B cell (primary cell): ENCODE measurements at regions not wholly inside any gene's neighbourhood (a gene's known extent, or its start where the extent isn't known, plus 50 kb on each side); places are given as distances from the start of the nearest gene placed in this dataset.

Experiments used
- ATAC-seq: fragments of 200-7000 bp; cut with Tn5 transposase; one replicate; pipeline ENCODE4 v1.10.0; 2021; ENCODE audit warnings: low read depth, mild to moderate bottlenecking, moderate number of reproducible peaks, moderate library complexity
- CTCF ChIA-PET: fragments of 350-600 bp; sonication (Branson Sonifier 250); formaldehyde crosslinking; loops from one replicate; lab custom pipeline; 2021; ENCODE audit warnings: antibody characterized with exemption, inconsistent platforms; lab: Charles Lee
- POLR2A ChIA-PET: fragments of 350-600 bp; sonication (Branson Sonifier 250); formaldehyde crosslinking; loops from one replicate; lab custom pipeline; 2021; ENCODE audit warnings: antibody characterized with exemption; lab: Charles Lee
- DNase-seq: peaks from one replicate; pipeline ENCODE4 v3.0.0; 2013
- H2AFZ ChIP-seq: 2 replicates; pipeline ENCODE4 v1.6.1; 2012; ENCODE audit warnings: mild to moderate bottlenecking, low read depth, low read length; ENCODE audit not compliant: insufficient read depth, poor library complexity, severe bottlenecking
- H3K27ac ChIP-seq, 2 donors: 1 replicate in 1 of 2; 2 replicates in 1 of 2; pipeline ENCODE4 v1.5.1; 2012 to 2013; ENCODE audit warnings: low read length in 2 of 2, mild to moderate bottlenecking in 2 of 2, moderate library complexity in 1 of 2
- H3K27me3 ChIP-seq, 4 experiments: fragments of 200-600 bp in 1 of 4; sonication (generic) in 1 of 4; replicated peaks in 1 of 4; 1 replicate in 2 of 4; 2 replicates in 2 of 4; pipeline versions ENCODE4 v1.6.1 to v1.7.0; 2013 to 2016; ENCODE audit warnings: low read length in 3 of 4, mild to moderate bottlenecking in 2 of 4, mixed read lengths in 1 of 4, moderate library complexity in 1 of 4; ENCODE audit not compliant: insufficient read depth in 4 of 4, control insufficient read depth in 3 of 4; ENCODE audit errors: control extremely low read depth in 1 of 4
- H3K36me3 ChIP-seq, 2 experiments: replicated peaks in 1 of 2; 1 replicate in 1 of 2; 2 replicates in 1 of 2; pipeline versions ENCODE4 v1.6.1 to v1.7.1; 2013; ENCODE audit warnings: low read length in 1 of 2; ENCODE audit not compliant: insufficient read depth in 2 of 2, control insufficient read depth in 1 of 2; ENCODE audit errors: control extremely low read depth in 1 of 2, extremely low read depth in 1 of 2
- H3K4me1 ChIP-seq, 2 donors: fragments of 200-600 bp in 1 of 2; sonication (generic) in 1 of 2; 1 replicate in 1 of 2; 2 replicates in 1 of 2; pipeline versions ENCODE4 v1.5.1 to v1.6.1; 2013 to 2017; ENCODE audit warnings: low read length in 2 of 2; ENCODE audit not compliant: control insufficient read depth in 2 of 2, insufficient read depth in 2 of 2
- H3K4me2 ChIP-seq: replicated peaks from 2 replicates; pipeline ENCODE3; 2012; ENCODE audit warnings: mild to moderate bottlenecking, low read depth, low read length; ENCODE audit not compliant: poor library complexity, severe bottlenecking
- H3K4me3 ChIP-seq, 5 experiments: fragments of 200-600 bp in 1 of 5; sonication (generic) in 1 of 5; 1 replicate in 3 of 5; 2 replicates in 2 of 5; pipeline versions ENCODE4 v1.5.1 to v1.7.0; 2011 to 2016; ENCODE audit warnings: low read length in 4 of 5, mild to moderate bottlenecking in 4 of 5, low read depth in 2 of 5, control low read depth in 1 of 5, moderate library complexity in 1 of 5; ENCODE audit not compliant: insufficient read depth in 1 of 5; ENCODE audit errors: control extremely low read depth in 1 of 5, extremely low read depth in 1 of 5
- H3K79me2 ChIP-seq: fragments of 200-600 bp; sonication (generic); one replicate; pipeline ENCODE4 v1.6.0; 2016; ENCODE audit warnings: low read length; ENCODE audit not compliant: control insufficient read depth, insufficient read depth
- H3K9ac ChIP-seq: fragments of 200-600 bp; sonication (generic); 2 replicates; pipeline ENCODE4 v1.6.1; 2017; ENCODE audit warnings: mild to moderate bottlenecking, low read length, moderate library complexity
- H3K9me3 ChIP-seq, 3 donors: one replicate each; pipeline versions ENCODE4 v1.6.1 to v1.7.1; 2013; ENCODE audit warnings: low read length in 2 of 3; ENCODE audit not compliant: control insufficient read depth in 2 of 3, insufficient read depth in 1 of 3; ENCODE audit errors: control extremely low read depth in 1 of 3
- H4K20me1 ChIP-seq: 2 replicates; pipeline ENCODE4 v1.6.0; 2012; ENCODE audit warnings: mild to moderate bottlenecking, low read length; ENCODE audit not compliant: insufficient read depth, control insufficient read depth, poor library complexity, severe bottlenecking
- H3K27ac Mint-ChIP-seq: one replicate; pipeline ENCODE4 v1.8.0; 2021; ENCODE audit warnings: mixed read lengths
- H3K27me3 Mint-ChIP-seq: one replicate; pipeline ENCODE4 v1.8.0; 2021; ENCODE audit warnings: mixed read lengths
- H3K4me1 Mint-ChIP-seq: one replicate; pipeline ENCODE4 v1.8.0; 2021; ENCODE audit warnings: mixed read lengths
- H3K4me3 Mint-ChIP-seq: one replicate; pipeline ENCODE4 v1.8.0; 2021; ENCODE audit warnings: mixed read lengths
- H3K9me3 Mint-ChIP-seq: one replicate; pipeline ENCODE4 v1.8.0; 2022; ENCODE audit warnings: mixed read lengths; ENCODE audit not compliant: insufficient read depth
- CTCF ChIP-seq: fragments of 200-600 bp; IDR thresholded peaks from one replicate; pipeline ENCODE4 v1.8.0; 2022; ENCODE audit warnings: antibody characterized with exemption, mild to moderate bottlenecking
- EZH2 ChIP-seq: IDR thresholded peaks from 2 replicates; pipeline ENCODE4 v1.6.1; 2012; ENCODE audit warnings: borderline replicate concordance, low read depth, mild to moderate bottlenecking, moderate library complexity, low read length; ENCODE audit not compliant: insufficient read depth, poor library complexity, severe bottlenecking
- WGBS: methylation state at CpG from one replicate; pipeline ENCODE4 v1.1.5; 2013; ENCODE audit warnings: missing lambda C conversion rate; ENCODE audit not compliant: insufficient coverage; 5-methylcytosine and 5-hydroxymethylcytosine counted together
- intact Hi-C: fragments of 100-400 bp; cut with micrococcal nuclease; formaldehyde crosslinking; loops from one replicate; pipeline ENCODE4 v1.10.0; 2022

DNA sequence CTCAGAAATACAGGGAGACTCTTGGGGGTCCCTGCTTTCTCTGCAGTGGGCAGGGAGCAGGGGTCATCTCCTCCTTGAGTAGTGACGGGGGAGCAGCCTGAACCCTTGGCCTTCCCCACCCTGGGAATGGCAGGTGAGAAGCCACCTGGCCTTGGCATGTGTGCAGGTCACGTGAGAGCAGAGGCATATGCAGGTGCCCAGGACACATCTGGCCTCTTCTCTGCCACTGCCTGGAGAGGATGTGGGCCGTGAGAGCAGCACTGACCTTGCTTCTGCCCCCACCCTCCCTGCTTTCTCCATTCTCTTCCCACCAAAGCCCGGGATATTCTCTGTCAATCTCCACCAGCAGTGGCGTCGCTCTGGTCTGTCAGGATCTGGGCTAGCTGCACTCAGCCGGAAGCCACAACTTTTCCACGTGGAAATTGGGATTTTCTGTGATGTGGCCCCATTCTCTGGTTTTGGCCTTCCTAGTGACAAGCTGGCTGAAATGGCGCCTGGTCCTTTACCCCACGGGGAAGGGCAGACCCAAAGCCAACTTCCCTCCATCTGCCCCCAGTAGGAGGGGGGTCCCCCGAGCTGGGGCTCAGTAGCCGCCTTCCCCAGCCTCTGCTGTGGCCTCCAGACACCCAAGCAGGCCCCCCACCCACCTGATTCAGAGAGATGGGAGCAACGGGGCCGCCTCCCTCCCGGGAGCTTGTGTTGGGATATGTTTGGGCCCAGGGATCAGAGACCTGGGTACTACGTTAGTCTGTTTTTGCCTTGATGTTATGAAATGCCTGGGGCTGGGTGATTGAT, 70.4 kb upstream of the FCN1 start:
- no peaks in the 10 kb centered on the region for H3K79me2 ChIP-seq
- ATAC-seq (no peak), DNase-seq (no peak)
- no peaks in the 10 kb centered on the region for H3K36me3 ChIP-seq
- no peak overlapping the region for H3K4me3 Mint-ChIP-seq
- no peak overlapping the region for H3K27ac Mint-ChIP-seq
- H3K4me1 ChIP-seq: no peaks in the 10 kb centered on the region
- no peaks in the 10 kb centered on the region for H3K4me1 Mint-ChIP-seq
- no peaks in the 10 kb centered on the region for H4K20me1 ChIP-seq
- H3K27ac ChIP-seq: no peak overlapping the region
- WGBS: 70% methylated on average over 9 of the region's 16 CpGs
- intact Hi-C loops: no loop called here
- H3K9me3 Mint-ChIP-seq: peaks cover 4% of the 10 kb centered on the region
- H3K4me2 ChIP-seq: no peak overlapping the region
- no peaks in the 10 kb centered on the region for H3K27me3 ChIP-seq
- POLR2A ChIA-PET: no interaction called here
- no peak overlapping the region for H3K4me3 ChIP-seq
- H3K27me3 Mint-ChIP-seq: no peaks in the 10 kb centered on the region
- TF ChIP-seq CTCF: no peak
- TF ChIP-seq EZH2: no peak
- no peak overlapping the region for H3K9ac ChIP-seq
- peaks cover 0 to 37% (median 2%) of the 10 kb centered on the region in 3 donors for H3K9me3 ChIP-seq
- H2AFZ ChIP-seq: no peak overlapping the region
- CTCF ChIA-PET: no interaction called here

DNA sequence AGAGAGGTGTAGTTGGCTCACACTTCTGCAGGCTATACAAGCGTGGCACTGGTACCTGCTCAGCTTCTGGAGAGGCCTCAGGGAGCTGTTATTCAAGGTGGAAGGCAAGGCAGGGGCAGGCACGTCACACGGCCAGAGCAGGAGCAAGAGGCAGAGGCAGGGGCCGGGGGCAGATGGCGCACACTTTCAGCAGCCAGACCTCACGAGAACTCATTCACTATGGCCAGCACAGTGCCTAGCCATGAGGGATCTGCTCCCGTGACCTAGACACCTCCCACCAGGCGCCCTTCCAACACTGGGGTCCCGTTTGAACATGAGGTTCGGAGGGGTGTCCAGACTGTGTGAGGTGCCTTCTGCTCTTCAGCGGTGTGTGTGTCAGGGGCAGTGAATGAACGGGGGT, 71.0 kb upstream of the FCN1 start:
- Histone ChIP-seq H3K27me3 (no peaks in the 10 kb centered on the region), H3K4me1 (no peaks in the 10 kb centered on the region), H3K9me3 (peaks cover 0 to 37% (median 2%) of the 10 kb centered on the region in 3 donors), H3K4me2 (no peak overlapping the region), H3K36me3 (no peaks in the 10 kb centered on the region), H3K27ac (no peak overlapping the region), H4K20me1 (no peaks in the 10 kb centered on the region), H3K4me3 (no peak overlapping the region), H3K79me2 (no peaks in the 10 kb centered on the region), H3K9ac (no peak overlapping the region), H2AFZ (no peak overlapping the region)
- H3K27me3 Mint-ChIP-seq: no peaks in the 10 kb centered on the region
- intact Hi-C loops: no loop called here
- WGBS: 92% methylated on average over 10 of the region's 12 CpGs
- TF ChIP-seq CTCF (no peak), EZH2 (no peak)
- H3K27ac Mint-ChIP-seq: no peak overlapping the region
- no peaks in the 10 kb centered on the region for H3K4me1 Mint-ChIP-seq
- ChIA-PET CTCF (no interaction called here), POLR2A (no interaction called here)
- H3K4me3 Mint-ChIP-seq: no peak overlapping the region
- peaks cover 4% of the 10 kb centered on the region for H3K9me3 Mint-ChIP-seq
- DNase-seq: no peak
- ATAC-seq: no peak
